GM12864 (cell line): ENCODE measurements at regions not wholly inside any gene's neighbourhood (a gene's known extent, or its start where the extent isn't known, plus 50 kb on each side); places are given as distances from the start of the nearest gene placed in this dataset.

Source experiments
- DNase-seq: peaks from one replicate; pipeline ENCODE4 v3.0.0-alpha.2; 2011; ENCODE audit warnings: low read depth
- H3K4me3 ChIP-seq: 2 replicates; pipeline ENCODE4 v1.5.1; 2011; ENCODE audit warnings: mild to moderate bottlenecking, low read depth, low read length, control low read depth
- TF ChIP-seq, protein P1 (sequence below): IDR thresholded peaks from 2 replicates; pipeline ENCODE4 v1.5.1; 2011; ENCODE audit warnings: low read depth, mild to moderate bottlenecking, moderate library complexity, low read length, control low read depth, inconsistent platforms; ENCODE audit errors: missing control alignments

DNA sequence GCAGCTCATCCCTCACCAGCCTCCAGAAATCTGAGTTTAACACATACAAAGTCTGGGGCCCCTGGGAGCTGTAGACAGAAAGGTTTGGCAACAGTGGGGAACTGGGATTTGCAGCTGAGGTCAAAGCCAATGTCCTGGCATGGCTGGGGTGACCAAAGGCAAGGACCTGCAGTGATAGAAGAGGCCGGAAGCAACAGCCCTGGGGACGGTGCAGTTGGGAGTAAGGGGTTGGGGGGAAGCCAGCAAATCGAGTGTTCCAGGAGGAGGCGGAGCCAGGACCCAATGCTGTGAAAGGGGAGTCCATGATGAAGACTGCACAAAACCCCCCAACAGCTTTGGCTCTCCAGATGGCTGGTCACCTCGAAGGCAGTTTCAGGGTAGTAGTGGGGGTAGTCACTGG lies 74.1 kb upstream of the SPATA12 start:
- DNase-seq = no peak
- TF ChIP-seq, protein P1, sequence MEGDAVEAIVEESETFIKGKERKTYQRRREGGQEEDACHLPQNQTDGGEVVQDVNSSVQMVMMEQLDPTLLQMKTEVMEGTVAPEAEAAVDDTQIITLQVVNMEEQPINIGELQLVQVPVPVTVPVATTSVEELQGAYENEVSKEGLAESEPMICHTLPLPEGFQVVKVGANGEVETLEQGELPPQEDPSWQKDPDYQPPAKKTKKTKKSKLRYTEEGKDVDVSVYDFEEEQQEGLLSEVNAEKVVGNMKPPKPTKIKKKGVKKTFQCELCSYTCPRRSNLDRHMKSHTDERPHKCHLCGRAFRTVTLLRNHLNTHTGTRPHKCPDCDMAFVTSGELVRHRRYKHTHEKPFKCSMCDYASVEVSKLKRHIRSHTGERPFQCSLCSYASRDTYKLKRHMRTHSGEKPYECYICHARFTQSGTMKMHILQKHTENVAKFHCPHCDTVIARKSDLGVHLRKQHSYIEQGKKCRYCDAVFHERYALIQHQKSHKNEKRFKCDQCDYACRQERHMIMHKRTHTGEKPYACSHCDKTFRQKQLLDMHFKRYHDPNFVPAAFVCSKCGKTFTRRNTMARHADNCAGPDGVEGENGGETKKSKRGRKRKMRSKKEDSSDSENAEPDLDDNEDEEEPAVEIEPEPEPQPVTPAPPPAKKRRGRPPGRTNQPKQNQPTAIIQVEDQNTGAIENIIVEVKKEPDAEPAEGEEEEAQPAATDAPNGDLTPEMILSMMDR = no peak
- no peak overlapping the region for H3K4me3 ChIP-seq

DNA sequence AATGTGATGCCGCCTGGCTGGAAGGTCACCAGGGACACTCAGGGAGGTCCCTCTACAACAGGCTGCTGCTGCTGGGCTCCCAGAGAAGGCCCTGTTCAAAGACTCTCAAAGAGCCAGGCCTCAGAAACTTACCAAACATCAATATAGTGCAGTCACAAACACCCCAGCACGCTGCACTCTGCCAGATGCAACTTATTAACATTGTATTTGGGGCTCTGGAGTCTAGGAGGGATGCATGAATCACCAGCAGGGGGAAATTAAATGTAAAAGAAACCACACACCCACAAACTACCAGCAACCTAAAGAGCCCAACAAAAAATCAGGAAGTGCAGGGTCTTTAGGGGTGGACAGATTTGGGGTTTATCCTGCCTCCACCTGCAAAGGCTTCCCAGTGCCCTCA lies 74.6 kb upstream of the SPATA12 start:
- H3K4me3 ChIP-seq = no peak overlapping the region
- no peak for DNase-seq
- TF ChIP-seq, protein P1 = no peak

DNA sequence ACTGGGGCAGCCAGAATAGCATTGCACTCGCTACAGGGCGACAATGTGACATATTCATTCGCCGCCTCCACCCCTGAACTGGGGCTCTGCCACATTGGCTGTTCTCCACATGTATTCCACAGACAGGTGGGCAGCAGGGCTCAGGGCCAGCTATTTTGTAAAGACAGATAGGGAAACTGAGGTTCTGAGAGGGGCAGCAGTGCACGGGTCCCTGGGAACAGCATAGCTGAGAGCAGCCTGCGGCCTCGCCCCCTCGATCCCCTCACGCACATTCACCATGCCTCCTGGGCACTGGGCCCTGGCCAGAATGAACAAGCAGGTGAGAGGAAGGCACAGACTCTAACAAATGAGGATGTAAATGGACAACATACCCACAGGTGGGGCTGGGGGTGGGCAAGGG lies 75.0 kb upstream of the SPATA12 start:
- DNase-seq = no peak
- TF ChIP-seq, protein P1 = no peak
- no peak overlapping the region for H3K4me3 ChIP-seq

DNA sequence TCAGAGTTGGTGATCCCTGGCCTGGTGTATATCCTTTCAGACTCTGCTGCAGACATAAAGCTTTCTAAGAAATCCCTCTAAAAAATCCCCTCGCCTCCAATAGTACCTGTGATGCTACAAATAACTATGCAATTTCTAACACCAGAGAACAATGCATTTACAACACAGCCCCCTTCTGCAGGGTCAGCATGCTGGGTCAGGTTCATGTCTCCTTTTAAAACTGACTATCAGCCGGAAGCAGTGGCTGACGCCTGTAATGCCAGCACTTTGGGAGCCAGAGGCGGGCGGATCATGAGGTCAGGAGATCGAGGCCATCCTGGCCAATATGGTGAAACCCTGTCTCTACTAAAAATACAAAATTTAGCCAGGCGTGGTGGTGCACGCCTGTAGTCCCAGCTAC lies 77.0 kb upstream of the SPATA12 start:
- H3K4me3 ChIP-seq = no peak overlapping the region
- TF ChIP-seq, protein P1 = no peak
- DNase-seq = no peak

DNA sequence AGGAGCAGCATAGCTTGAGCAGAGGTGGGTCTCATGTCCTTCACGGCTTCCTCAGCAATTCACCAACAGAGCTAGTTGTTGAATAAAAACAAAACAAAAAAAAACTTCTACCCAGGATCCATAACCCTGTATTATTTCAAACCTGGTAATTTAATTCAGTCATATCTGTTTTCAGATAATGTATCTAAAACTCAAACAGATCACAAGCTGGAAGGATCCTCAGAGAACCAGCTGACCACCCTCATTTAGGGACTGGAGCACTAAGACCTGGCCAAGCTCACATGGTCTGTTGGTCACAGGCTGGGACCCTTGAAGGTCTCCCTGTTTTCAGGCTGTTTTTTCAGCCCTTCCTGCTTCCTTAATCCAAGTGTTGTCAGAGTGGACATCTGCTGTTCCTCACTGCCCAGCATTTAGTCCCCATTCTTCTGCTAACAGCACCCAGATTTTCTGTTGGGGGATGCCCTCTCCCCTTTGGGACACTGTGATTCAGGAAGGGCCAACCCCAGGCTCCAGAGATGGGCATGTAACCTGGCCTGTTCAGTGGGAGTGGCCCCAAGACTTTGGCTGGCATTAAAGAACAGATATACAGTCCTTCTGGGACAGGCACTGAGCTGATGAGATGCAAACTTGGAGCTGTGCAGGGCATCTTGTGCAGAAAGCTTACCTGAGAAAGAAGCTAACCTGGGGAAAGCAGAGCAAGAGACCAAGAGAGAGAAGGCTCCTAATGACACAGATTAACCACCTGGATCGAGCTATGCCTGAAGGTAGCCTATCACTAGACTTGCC lies 78.8 kb upstream of the SPATA12 start:
- DNase-seq = no peak
- TF ChIP-seq, protein P1 = no peak
- H3K4me3 ChIP-seq = no peak overlapping the region

DNA sequence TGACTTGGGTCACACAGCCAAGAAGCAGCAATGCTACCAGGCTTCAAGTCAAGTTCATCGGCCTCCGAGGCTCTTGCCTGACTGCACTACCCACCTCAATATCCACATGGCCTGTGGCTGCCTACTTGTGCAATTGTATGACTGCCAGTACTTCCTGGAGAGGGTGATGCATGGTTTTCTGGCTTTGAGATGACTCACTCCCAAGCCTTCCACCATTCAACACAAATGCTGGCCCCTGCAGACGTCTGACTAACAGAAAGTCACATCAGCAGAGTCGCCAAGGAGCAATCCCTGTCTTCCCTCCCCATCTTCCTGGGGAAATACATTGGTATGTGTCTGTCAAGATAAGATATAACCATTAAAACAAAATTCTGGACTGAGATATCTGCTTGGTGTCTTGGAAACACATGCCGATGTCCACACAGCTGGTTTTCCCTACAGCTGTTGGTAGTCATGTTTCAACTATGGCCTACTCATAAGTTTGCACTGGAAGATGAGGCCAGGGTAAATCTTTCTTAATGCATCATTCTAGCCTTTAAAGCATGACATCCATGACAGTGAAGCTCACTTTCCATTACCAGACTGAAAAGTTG lies 79.6 kb upstream of the SPATA12 start:
- no peak for DNase-seq
- TF ChIP-seq, protein P1 = no peak

DNA sequence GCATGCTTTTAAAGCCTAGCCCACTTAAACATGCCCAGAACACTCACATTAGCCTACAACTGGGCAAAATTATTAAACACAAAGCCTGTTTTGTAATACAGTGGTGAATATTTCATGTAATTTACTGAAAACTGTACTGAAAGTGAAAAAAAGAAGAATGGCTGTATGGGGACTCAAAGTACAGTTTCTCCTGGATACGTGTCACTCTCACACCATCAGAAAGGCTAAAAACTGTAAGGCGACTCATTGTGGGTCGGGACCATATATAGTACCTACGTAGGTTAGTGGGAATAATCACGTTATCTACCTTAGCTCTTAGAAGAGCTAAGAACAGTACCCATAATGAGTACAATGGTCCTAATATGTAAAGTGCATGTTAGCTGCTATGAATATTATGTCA lies 80.2 kb upstream of the SPATA12 start:
- TF ChIP-seq, protein P1 = no peak
- no peak overlapping the region for H3K4me3 ChIP-seq
- DNase-seq = no peak

More for the DNA sequence above, 79.6 kb upstream of the SPATA12 start:
- H3K4me3 ChIP-seq = no peak overlapping the region
